Suppressor macrophage treated with lipopolysaccharide for 1 hour (primary cell): ENCODE measurements at regions not wholly inside any gene's neighbourhood (a gene's known extent, or its start where the extent isn't known, plus 50 kb on each side); places are given as distances from the start of the nearest gene placed in this dataset.

Experiments
- DNase-seq, 3 donors: peaks; one replicate each; pipeline ENCODE4 v3.0.0-alpha.2; 2020 to 2022

DNA sequence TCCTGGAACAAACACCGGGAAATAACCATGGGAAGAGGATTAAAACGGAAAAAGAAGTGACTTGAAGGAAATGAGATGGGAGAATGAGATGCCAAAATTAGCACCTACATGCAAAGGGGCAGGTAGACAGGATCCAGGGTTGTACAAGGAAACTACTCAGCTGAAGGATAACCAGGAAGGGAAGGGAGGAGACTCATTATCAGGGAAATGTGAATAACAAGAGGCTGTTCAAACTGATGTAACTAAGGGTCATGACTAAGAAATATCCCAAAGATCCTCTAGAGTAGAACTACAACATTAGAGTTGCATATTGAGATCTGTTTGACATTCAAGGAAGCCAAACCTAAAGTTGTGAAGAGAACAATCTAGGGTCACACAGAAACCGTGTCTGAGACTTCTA, 166.2 kb upstream of the SP8 start:
- DNase-seq: no peak

- no peak for DNase-seq
Observed at GRCh38 chr7:20954711-20955619, 168.3 kb upstream of the SP8 start.

GRCh38 chr7:20958572-20958971, 171.9 kb upstream of the SP8 start:
- no peak for DNase-seq

- no peak for DNase-seq
Observed at GRCh38 chr7:20959281-20959680, 172.6 kb upstream of the SP8 start.

- DNase-seq: no peak
Observed at GRCh38 chr7:20963556-20964280, 177.0 kb upstream of the SP8 start.

- DNase-seq: no peak
Observed at GRCh38 chr7:20964281-20964918, 177.7 kb upstream of the SP8 start.

GRCh38 chr7:20971219-20971618, 184.5 kb upstream of the SP8 start:
- DNase-seq: no peak

- DNase-seq: no peak
Observed at GRCh38 chr7:20980232-20980631, 193.5 kb upstream of the SP8 start.

GRCh38 chr7:20980668-20981264, 194.1 kb upstream of the SP8 start:
- no peak for DNase-seq

DNA sequence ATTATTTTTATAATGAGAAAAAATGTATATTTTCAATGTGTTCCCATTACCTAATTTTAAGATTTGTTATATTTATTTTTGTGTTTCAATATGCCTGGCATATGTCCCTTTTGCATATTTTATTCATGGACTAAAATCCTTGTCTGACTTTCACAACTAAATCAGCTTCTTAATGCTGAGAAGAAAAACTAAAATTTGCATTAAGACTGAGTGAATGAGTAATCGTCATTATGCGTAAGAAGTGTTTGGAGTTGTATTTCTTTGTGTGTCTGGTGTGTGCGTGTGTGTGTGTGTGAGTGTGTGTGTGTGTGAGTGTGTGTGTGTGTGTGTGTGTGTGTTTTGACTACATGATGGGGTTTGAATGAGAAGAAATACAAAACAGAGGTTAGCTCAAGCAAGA, 201.7 kb upstream of the SP8 start:
- DNase-seq: no peak

- DNase-seq: no peak
Observed at GRCh38 chr7:20991544-20991943, 204.9 kb upstream of the SP8 start.

DNA sequence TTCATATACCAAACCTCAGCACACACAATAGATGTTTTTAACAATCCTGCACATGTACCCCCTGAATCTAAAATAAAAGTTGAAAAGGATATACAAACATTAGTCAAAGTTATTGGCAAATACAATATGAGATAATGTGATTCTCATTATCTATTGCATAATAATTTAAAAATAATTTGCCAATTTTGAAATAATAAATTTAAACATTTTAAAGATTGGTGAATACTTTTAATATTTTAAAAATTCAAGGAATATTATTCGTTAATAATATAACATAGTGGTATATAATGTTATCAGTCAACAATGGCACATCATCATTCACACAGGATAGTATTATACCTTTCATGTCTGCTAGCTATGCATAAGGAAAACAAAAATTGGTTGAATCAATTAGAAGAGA, 207.0 kb upstream of the SP8 start:
- no peak for DNase-seq

GRCh38 chr7:20998309-20998708, 211.6 kb upstream of the SP8 start:
- DNase-seq: no peak

DNA sequence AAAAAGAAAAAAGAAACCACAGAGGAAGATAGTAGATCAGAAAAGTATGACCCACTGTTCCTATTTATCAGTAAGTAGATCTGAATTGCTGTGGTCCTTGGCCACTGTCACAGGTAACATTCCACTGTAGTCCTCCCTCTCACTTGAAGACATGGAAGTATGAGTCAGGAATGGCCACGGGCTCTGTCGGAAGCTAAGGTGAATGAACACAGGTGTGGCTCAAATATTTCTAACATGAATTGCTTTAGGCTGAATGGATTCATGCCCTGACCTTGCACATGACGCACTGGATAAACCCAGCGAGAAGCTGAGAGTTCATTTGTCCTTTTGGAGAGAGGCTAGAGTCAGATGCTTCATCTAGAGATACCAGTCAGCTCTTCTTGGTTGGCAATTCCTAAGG, 224.5 kb upstream of the SP8 start:
- no peak for DNase-seq

- DNase-seq: no peak
Observed at GRCh38 chr7:21013765-21014539, 227.3 kb upstream of the SP8 start.

DNA sequence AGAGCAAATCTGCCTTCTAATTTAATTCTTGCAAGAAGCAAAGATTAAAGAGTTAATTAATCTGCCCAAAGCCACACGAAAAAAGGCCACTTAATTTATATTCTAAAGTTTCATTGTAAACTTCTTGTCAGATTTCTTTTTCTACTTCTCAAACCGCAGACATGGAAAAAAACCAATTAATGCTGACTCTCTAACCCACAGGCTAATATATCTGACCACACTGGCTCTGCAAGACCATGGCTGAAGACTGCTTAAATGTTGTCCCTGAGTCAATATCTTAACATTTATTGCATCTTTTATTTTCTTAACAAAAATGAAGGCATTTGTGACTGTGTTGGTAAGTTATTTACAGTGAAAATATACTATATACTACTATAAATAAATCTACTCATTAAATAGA, 234.0 kb upstream of the SP8 start:
- no peak for DNase-seq

- DNase-seq: no peak
Observed at GRCh38 chr7:21023841-21024484, 237.3 kb upstream of the SP8 start.

DNA sequence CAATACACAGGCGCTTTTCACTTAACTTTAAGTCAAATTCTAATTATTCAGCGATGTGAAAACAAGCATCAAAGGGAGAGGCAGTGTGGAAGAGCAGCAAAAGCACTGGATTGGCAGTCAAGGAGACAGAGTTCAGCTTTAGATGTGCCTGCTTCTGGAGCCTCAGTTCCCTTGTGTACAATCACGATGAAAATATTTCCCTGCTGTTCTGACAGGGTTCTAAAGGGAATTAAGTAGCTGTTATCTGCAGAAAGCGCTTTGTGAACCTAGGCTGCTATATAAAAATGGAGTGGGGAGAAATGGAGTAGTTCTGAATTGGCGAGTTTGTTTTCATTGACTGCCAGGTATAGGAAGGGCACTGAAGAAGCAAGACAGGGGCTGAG, 237.8 kb upstream of the SP8 start:
- no peak for DNase-seq

DNA sequence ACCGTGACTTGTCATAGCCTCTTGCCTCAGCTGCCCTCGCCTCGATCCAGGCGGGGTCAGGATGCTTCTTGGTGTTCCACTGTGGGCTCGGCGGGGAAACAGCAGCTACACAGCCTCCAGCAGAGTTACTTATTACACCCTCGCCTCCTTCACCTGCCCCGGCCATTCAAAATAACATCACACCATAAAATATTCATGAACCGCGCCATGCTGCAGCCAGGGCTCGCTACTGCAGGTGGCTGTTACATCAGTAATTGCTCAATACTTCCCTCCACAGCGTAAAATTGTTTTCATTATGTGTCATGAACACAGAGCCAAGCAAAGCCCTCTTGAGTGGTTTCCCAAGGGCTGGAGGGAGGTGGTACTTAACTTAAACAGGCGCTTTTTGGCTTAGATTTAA, 241.5 kb upstream of the SP8 start:
- no peak for DNase-seq

GRCh38 chr7:21028599-21028998, 241.9 kb upstream of the SP8 start:
- no peak for DNase-seq

GRCh38 chr7:21029006-21029405, 242.3 kb upstream of the SP8 start:
- no peak for DNase-seq

GRCh38 chr7:21030237-21030871, 243.7 kb upstream of the SP8 start:
- peak in 1 of 3 donors; percentile 7 for DNase-seq
